C4-2B (cell line): ENCODE measurements at regions not wholly inside any gene's neighbourhood (a gene's known extent, or its start where the extent isn't known, plus 50 kb on each side); places are given as distances from the start of the nearest gene placed in this dataset.

Experiments used
- ZFX ChIP-seq: fragments of 450-650 bp; IDR thresholded peaks from 2 replicates; pipeline ENCODE4 v1.6.1; 2017
- TF ChIP-seq, protein P1 (sequence below): fragments of 450-650 bp; conservative IDR thresholded peaks from 2 replicates; pipeline ENCODE4 v1.5.1; 2017; ENCODE audit warnings: mild to moderate bottlenecking

DNA sequence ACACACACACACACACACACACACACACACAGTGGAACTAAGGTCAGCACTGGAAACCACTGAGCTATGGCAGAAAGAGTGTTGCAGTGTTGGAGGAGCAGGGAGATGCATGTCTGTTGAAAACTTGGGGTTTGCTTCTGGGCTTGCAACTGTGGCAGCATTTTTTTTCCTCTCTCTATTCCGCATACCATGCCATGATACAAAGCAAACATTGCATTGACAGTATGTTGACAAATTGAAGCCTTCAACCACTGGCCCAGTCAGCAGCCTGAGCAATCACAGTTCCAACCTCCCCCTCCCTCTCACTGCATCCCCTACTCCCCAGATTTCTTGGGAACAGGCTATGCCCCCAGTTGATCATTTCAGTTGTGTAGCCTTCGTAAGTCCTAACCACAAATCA, 478.1 kb upstream of the WWC1 start:
- TF ChIP-seq, protein P1, sequence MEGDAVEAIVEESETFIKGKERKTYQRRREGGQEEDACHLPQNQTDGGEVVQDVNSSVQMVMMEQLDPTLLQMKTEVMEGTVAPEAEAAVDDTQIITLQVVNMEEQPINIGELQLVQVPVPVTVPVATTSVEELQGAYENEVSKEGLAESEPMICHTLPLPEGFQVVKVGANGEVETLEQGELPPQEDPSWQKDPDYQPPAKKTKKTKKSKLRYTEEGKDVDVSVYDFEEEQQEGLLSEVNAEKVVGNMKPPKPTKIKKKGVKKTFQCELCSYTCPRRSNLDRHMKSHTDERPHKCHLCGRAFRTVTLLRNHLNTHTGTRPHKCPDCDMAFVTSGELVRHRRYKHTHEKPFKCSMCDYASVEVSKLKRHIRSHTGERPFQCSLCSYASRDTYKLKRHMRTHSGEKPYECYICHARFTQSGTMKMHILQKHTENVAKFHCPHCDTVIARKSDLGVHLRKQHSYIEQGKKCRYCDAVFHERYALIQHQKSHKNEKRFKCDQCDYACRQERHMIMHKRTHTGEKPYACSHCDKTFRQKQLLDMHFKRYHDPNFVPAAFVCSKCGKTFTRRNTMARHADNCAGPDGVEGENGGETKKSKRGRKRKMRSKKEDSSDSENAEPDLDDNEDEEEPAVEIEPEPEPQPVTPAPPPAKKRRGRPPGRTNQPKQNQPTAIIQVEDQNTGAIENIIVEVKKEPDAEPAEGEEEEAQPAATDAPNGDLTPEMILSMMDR: no peak
- TF ChIP-seq ZFX: no peak
